ENCODE measurements at regions not wholly inside any gene's neighbourhood (a gene's known extent, or its start where the extent isn't known, plus 50 kb on each side); places are given as distances from the start of the nearest gene placed in this dataset.

DNA sequence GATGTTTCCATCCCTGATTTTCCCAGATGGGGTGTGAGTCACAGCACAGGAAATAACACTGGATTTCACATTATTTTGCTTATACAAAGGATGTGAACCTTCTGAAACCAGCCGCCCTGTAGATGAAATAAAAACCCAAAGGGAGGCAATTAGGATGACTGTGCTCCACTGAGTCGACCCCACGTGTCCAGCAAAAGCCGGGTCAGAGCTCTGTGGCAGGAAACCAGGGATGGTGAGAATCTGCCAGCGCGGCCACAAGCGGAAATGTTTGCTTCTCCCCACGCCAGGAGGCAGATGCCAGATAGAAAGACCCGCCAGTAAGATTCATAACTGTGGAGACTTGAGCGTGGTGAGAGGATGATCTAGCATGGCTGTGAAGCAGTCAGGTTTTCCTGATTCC, 764.4 kb downstream of the LIG4 start:
- peak in 1 of 2 donors; percentile 26 for DNase-seq
- H3K27me3 ChIP-seq, result no peaks in the 10 kb centered on the region
- H3K36me3 ChIP-seq, result no peaks in the 10 kb centered on the region
- no peak overlapping the region for H3K27ac ChIP-seq
- H3K9me3 ChIP-seq, result no peaks in the 10 kb centered on the region
- intact Hi-C loops (cut with DNase I; ENCODE audit: low total_unique reads), result no loop called here
- TF ChIP-seq POLR2A (IDR thresholded peaks at IDR 0.05), result no peak
- TF ChIP-seq, protein P1, sequence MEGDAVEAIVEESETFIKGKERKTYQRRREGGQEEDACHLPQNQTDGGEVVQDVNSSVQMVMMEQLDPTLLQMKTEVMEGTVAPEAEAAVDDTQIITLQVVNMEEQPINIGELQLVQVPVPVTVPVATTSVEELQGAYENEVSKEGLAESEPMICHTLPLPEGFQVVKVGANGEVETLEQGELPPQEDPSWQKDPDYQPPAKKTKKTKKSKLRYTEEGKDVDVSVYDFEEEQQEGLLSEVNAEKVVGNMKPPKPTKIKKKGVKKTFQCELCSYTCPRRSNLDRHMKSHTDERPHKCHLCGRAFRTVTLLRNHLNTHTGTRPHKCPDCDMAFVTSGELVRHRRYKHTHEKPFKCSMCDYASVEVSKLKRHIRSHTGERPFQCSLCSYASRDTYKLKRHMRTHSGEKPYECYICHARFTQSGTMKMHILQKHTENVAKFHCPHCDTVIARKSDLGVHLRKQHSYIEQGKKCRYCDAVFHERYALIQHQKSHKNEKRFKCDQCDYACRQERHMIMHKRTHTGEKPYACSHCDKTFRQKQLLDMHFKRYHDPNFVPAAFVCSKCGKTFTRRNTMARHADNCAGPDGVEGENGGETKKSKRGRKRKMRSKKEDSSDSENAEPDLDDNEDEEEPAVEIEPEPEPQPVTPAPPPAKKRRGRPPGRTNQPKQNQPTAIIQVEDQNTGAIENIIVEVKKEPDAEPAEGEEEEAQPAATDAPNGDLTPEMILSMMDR (IDR thresholded peaks at IDR 0.05), result no peak
- no peaks in the 10 kb centered on the region for H3K4me1 ChIP-seq
- no peak overlapping the region for H3K4me3 ChIP-seq

DNA sequence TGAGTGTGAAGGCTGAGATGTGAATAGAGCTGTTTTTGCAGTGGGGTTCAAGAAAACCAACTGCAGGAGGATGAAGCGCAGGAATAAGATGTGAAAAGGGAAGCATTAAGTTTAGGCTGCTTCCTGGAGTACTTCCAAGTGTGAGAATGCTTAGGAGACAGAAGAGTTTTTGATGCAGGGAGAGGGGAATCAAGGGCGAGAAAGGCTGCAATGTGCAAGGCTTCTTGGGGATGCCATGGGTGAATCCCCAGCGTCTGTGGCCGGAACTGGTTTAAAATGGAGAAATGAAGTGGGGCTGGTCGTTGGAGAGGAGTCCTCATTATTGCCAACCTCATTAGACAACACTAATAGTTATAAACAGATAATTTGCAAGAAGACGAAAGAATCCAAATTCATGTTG, 764.9 kb downstream of the LIG4 start:
- H3K27ac ChIP-seq, result no peak overlapping the region
- intact Hi-C loops (cut with DNase I; ENCODE audit: low total_unique reads), result no loop called here
- H3K4me3 ChIP-seq, result no peak overlapping the region
- no peaks in the 10 kb centered on the region for H3K9me3 ChIP-seq
- no peaks in the 10 kb centered on the region for H3K27me3 ChIP-seq
- no peaks in the 10 kb centered on the region for H3K36me3 ChIP-seq
- DNase-seq, result no peak
- H3K4me1 ChIP-seq, result no peaks in the 10 kb centered on the region
- no peak for TF ChIP-seq POLR2A (IDR thresholded peaks at IDR 0.05)
- TF ChIP-seq, protein P1 (IDR thresholded peaks at IDR 0.05), result no peak

DNA sequence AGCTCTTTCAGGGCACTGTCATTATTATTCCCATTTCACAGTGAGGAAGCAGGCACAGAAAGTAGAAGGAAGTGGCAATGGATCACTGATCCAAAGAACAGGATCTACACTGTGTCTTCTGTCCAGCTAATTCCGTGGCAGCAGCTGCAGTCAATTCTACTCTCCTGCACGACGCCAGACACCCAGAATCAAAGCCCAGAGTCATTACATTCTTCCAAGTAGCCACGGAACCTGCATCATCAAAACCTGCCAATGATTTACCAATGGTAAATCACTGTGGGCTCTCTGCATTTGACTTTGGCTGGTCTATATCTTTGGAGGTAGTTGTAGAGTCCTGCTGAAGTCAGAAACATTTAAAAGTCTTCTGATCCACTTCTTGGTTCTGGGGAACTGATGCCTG, 767.7 kb downstream of the LIG4 start:
- no peak for DNase-seq
- no peak overlapping the region for H3K4me3 ChIP-seq
- no peak overlapping the region for H3K27ac ChIP-seq
- intact Hi-C loops (cut with DNase I; ENCODE audit: low total_unique reads), result no loop called here
- no peaks in the 10 kb centered on the region for H3K36me3 ChIP-seq
- no peaks in the 10 kb centered on the region for H3K27me3 ChIP-seq
- no peaks in the 10 kb centered on the region for H3K4me1 ChIP-seq
- TF ChIP-seq, protein P1 (IDR thresholded peaks at IDR 0.05), result no peak
- no peak for TF ChIP-seq POLR2A (IDR thresholded peaks at IDR 0.05)
- H3K9me3 ChIP-seq, result no peaks in the 10 kb centered on the region

DNA sequence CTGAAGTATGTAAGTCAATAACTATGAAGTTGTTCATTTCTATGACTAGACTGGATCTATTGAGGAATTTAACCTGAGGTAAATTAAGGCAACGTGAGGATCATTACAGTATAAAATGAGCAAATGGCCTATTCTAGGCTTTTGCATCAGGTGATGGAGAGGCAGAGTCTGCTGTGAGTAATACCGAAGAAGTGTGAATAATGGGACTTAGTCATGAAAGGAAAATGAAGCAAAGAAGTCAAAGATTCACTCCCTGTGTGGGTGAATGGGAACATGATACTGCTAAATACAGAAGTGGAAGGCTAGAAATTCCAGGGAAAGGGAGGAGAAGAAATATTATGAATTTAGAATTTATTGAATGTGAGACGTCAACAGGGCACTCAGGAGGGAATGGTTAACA, 774.1 kb downstream of the LIG4 start:
- intact Hi-C loops (cut with DNase I; ENCODE audit: low total_unique reads), result no loop called here
- Histone ChIP-seq H3K27me3 (no peaks in the 10 kb centered on the region), H3K9me3 (no peaks in the 10 kb centered on the region), H3K27ac (no peak overlapping the region), H3K36me3 (no peaks in the 10 kb centered on the region), H3K4me3 (no peak overlapping the region), H3K4me1 (no peaks in the 10 kb centered on the region)
- TF ChIP-seq POLR2A (IDR thresholded peaks at IDR 0.05), result no peak
- TF ChIP-seq, protein P1 (IDR thresholded peaks at IDR 0.05), result no peak
- no peak for DNase-seq

DNA sequence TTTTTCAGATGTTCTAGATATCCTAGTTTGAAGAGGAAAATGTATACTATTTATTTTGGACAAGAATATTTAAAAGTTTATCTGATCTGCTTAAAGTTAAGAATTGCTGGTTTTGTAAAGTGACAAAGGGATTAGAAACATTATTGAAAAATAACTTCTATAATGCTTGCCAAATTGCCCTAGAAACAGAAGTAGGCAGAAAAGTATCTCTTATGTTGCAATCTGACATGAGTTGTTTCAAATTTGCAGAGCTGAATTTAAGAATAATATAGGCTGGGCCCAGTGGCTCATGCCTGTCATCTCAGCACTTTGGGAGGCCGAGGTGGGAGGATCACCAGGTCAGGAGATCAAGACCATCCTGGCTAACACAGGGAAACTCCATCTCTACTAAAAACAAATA, 777.1 kb downstream of the LIG4 start:
- Histone ChIP-seq H3K27ac (no peak overlapping the region), H3K9me3 (no peaks in the 10 kb centered on the region), H3K27me3 (no peaks in the 10 kb centered on the region), H3K36me3 (no peaks in the 10 kb centered on the region), H3K4me3 (no peak overlapping the region), H3K4me1 (no peaks in the 10 kb centered on the region)
- no peak for TF ChIP-seq POLR2A (IDR thresholded peaks at IDR 0.05)
- TF ChIP-seq, protein P1 (IDR thresholded peaks at IDR 0.05), result no peak
- no peak for DNase-seq
- intact Hi-C loops (cut with DNase I; ENCODE audit: low total_unique reads), result no loop called here
